PFSK-1 (cell line): ENCODE measurements at regions not wholly inside any gene's neighbourhood (a gene's known extent, or its start where the extent isn't known, plus 50 kb on each side); places are given as distances from the start of the nearest gene placed in this dataset.

Experiments
- POLR2AphosphoS5 ChIP-seq: IDR thresholded peaks from 2 replicates; pipeline ENCODE4 v1.6.1; 2012; ENCODE audit warnings: low read depth, mild to moderate bottlenecking, control low read depth, low read length, moderate library complexity
- TAF1 ChIP-seq: IDR thresholded peaks from 2 replicates; pipeline ENCODE4 v1.6.1; 2012; ENCODE audit warnings: low read length, control low read depth, borderline replicate concordance; ENCODE audit not compliant: insufficient read depth

DNA sequence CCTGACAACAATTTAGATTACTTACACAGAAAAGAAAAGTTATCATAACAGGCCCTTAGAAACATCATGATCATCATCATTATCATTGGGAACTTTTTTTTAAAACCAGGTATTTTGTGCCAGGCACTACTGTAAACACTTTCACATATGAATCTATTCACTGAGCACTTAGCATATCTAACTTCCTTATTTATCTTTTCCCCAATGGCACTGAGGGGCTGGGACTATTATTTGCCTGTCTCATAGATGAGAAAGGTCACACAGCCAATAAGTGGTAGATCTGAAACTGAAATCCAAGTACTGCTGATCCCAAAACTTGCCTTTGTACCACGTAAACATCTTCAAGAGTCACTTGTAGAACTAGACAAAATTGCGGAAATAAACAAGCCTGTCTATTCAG, 184.2 kb upstream of the RBPJ start:
- no peak for TF ChIP-seq POLR2AphosphoS5
- TF ChIP-seq TAF1, result no peak
